ENCODE measurements at regions not wholly inside any gene's neighbourhood (a gene's known extent, or its start where the extent isn't known, plus 50 kb on each side); places are given as distances from the start of the nearest gene placed in this dataset.

- TF ChIP-seq CTCF (IDR thresholded peaks at IDR 0.05; ENCODE audit: insufficient read depth, low read length, poor library complexity, severe bottlenecking): no peak
- H3K36me3 ChIP-seq (ENCODE audit: control insufficient read depth, insufficient read depth, low read length): no peaks in the 10 kb centered on the region
- H3K4me3 ChIP-seq (ENCODE audit: low read depth, low read length): no peak overlapping the region
- no peaks in the 10 kb centered on the region for H3K27me3 ChIP-seq (ENCODE audit: control insufficient read depth, insufficient read depth, low read length)
- no peak for DNase-seq (ENCODE audit: low read depth)
Measured at GRCh38 chr2:155852156-155852555, 480.4 kb downstream of the NR4A2 start.

GRCh38 chr2:155846259-155846658 is 486.3 kb downstream of the NR4A2 start:
- no peak for DNase-seq (ENCODE audit: low read depth)
- Histone ChIP-seq H3K36me3 (ENCODE audit: control insufficient read depth, insufficient read depth, low read length) (no peaks in the 10 kb centered on the region), H3K4me3 (ENCODE audit: low read depth, low read length) (no peak overlapping the region), H3K27me3 (ENCODE audit: control insufficient read depth, insufficient read depth, low read length) (no peaks in the 10 kb centered on the region)
- TF ChIP-seq CTCF (IDR thresholded peaks at IDR 0.05; ENCODE audit: insufficient read depth, low read length, poor library complexity, severe bottlenecking): no peak

- DNase-seq (ENCODE audit: low read depth): no peak
- Histone ChIP-seq H3K4me3 (ENCODE audit: low read depth, low read length) (no peak overlapping the region), H3K36me3 (ENCODE audit: control insufficient read depth, insufficient read depth, low read length) (no peaks in the 10 kb centered on the region), H3K27me3 (ENCODE audit: control insufficient read depth, insufficient read depth, low read length) (no peaks in the 10 kb centered on the region)
- no peak for TF ChIP-seq CTCF (IDR thresholded peaks at IDR 0.05; ENCODE audit: insufficient read depth, low read length, poor library complexity, severe bottlenecking)
Measured at GRCh38 chr2:155844461-155844860, 488.1 kb downstream of the NR4A2 start.

- TF ChIP-seq CTCF (IDR thresholded peaks at IDR 0.05; ENCODE audit: insufficient read depth, low read length, poor library complexity, severe bottlenecking): no peak
- Histone ChIP-seq H3K27me3 (ENCODE audit: control insufficient read depth, insufficient read depth, low read length) (no peaks in the 10 kb centered on the region), H3K4me3 (ENCODE audit: low read depth, low read length) (no peak overlapping the region), H3K36me3 (ENCODE audit: control insufficient read depth, insufficient read depth, low read length) (no peaks in the 10 kb centered on the region)
- no peak for DNase-seq (ENCODE audit: low read depth)
Measured at GRCh38 chr2:155842103-155842502, 490.4 kb downstream of the NR4A2 start.

GRCh38 chr2:155841442-155841841 is 491.1 kb downstream of the NR4A2 start:
- Histone ChIP-seq H3K4me3 (ENCODE audit: low read depth, low read length) (no peak overlapping the region), H3K27me3 (ENCODE audit: control insufficient read depth, insufficient read depth, low read length) (no peaks in the 10 kb centered on the region), H3K36me3 (ENCODE audit: control insufficient read depth, insufficient read depth, low read length) (no peaks in the 10 kb centered on the region)
- no peak for DNase-seq (ENCODE audit: low read depth)
- TF ChIP-seq CTCF (IDR thresholded peaks at IDR 0.05; ENCODE audit: insufficient read depth, low read length, poor library complexity, severe bottlenecking): no peak

GRCh38 chr2:155840661-155841060 is 491.9 kb downstream of the NR4A2 start:
- H3K27me3 ChIP-seq (ENCODE audit: control insufficient read depth, insufficient read depth, low read length): no peaks in the 10 kb centered on the region
- no peak for TF ChIP-seq CTCF (IDR thresholded peaks at IDR 0.05; ENCODE audit: insufficient read depth, low read length, poor library complexity, severe bottlenecking)
- no peak overlapping the region for H3K4me3 ChIP-seq (ENCODE audit: low read depth, low read length)
- no peaks in the 10 kb centered on the region for H3K36me3 ChIP-seq (ENCODE audit: control insufficient read depth, insufficient read depth, low read length)
- no peak for DNase-seq (ENCODE audit: low read depth)
